ENCODE measurements at regions not wholly inside any gene's neighbourhood (a gene's known extent, or its start where the extent isn't known, plus 50 kb on each side); places are given as distances from the start of the nearest gene placed in this dataset.
"Not testable (repeated sequence)": the region's sequence is repeated elsewhere in the genome, so short reads cannot be mapped to it uniquely, and the experiment has no call there.

DNA sequence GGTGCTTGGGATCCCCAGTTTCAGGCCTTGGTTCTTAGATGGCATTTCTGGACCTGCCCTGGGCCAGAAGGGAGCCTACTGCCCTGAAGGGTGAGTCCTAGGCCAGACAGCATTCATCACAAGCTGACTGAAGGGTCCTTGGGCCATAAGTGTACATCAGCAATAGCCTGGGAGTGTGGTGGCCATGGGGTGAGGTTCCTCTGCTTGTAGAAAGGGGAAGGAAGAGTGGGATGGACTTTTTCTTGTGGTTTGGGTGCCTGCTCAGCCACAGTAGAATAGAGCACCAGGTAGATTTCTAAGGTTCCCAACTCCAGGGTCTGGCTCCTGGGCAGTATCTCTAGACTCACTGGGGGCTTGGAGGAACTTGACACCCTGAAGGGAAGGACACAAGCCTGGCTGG is 95.2 kb upstream of the PHF24 start:
- H3K4me3 ChIP-seq (ENCODE audit: low read depth, low read length), result no peak overlapping the region
- in situ Hi-C loops (cut with HindIII; ENCODE audit: low pct_ligation_motif_present, low sequenced_read_pairs), result no loop called here

DNA sequence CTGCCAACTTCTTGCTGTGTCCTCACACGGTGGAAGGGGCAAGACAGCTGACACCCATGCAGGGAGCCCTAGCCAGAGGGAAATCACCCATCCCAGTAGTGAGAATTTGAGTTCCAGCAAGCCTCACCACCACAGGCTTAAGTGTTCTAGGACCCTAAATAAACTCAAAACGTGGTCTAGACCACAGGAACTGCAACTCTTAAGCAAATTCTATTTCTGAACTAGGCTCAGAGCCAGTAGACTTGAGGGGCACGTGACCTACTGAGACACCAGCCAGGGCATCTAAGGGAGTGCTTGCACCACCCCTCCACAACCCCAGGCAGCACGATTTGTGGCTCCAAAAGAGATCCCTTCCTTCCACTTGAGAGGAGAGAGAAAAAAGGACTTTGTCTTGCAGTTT is 96.0 kb upstream of the PHF24 start:
- Histone ChIP-seq H3K27ac (no peak overlapping the region), H3K4me3 (ENCODE audit: low read depth, low read length) (no peak overlapping the region), H3K27me3 (replicated peaks) (no peaks in the 10 kb centered on the region), H3K36me3 (replicated peaks) (no peaks in the 10 kb centered on the region)
- in situ Hi-C loops (cut with HindIII; ENCODE audit: low pct_ligation_motif_present, low sequenced_read_pairs), result no loop called here
- DNase-seq, result no peak
- TF ChIP-seq, protein P1, sequence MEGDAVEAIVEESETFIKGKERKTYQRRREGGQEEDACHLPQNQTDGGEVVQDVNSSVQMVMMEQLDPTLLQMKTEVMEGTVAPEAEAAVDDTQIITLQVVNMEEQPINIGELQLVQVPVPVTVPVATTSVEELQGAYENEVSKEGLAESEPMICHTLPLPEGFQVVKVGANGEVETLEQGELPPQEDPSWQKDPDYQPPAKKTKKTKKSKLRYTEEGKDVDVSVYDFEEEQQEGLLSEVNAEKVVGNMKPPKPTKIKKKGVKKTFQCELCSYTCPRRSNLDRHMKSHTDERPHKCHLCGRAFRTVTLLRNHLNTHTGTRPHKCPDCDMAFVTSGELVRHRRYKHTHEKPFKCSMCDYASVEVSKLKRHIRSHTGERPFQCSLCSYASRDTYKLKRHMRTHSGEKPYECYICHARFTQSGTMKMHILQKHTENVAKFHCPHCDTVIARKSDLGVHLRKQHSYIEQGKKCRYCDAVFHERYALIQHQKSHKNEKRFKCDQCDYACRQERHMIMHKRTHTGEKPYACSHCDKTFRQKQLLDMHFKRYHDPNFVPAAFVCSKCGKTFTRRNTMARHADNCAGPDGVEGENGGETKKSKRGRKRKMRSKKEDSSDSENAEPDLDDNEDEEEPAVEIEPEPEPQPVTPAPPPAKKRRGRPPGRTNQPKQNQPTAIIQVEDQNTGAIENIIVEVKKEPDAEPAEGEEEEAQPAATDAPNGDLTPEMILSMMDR (IDR thresholded peaks at IDR 0.05; ENCODE audit: low read depth, low read length, missing control alignments), result no peak

More for the DNA sequence above, 95.2 kb upstream of the PHF24 start:
- H3K27ac ChIP-seq, result no peak overlapping the region
- H3K36me3 ChIP-seq (replicated peaks), result no peaks in the 10 kb centered on the region
- TF ChIP-seq, protein P1 (IDR thresholded peaks at IDR 0.05; ENCODE audit: low read depth, low read length, missing control alignments), result no peak
- no peaks in the 10 kb centered on the region for H3K27me3 ChIP-seq (replicated peaks)
- DNase-seq, result no peak

DNA sequence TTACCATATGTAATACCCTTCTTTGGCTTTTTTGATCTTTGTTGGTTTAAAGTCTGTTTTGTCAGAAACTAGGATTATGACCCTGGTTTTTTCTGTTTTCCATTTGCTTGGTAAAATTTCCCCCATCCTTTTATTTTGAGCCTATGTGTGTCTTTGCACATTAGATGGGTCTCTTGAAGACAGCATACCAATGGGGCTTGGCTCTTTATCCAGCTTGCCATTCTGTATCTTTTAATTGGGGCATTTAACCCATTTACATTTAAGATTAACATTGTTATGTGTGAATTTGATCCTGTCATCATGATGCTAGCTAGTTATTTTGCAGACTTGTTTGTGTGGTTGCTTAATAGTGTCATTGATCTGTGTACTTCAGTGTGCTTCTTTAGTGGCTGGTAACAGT is 103.1 kb upstream of the PHF24 start:
- H3K4me3 ChIP-seq (ENCODE audit: low read depth, low read length); H3K27ac ChIP-seq; H3K27me3 ChIP-seq (replicated peaks); in situ Hi-C loops (cut with HindIII; ENCODE audit: low pct_ligation_motif_present, low sequenced_read_pairs); H3K36me3 ChIP-seq (replicated peaks); DNase-seq: not testable (repeated sequence)

DNA sequence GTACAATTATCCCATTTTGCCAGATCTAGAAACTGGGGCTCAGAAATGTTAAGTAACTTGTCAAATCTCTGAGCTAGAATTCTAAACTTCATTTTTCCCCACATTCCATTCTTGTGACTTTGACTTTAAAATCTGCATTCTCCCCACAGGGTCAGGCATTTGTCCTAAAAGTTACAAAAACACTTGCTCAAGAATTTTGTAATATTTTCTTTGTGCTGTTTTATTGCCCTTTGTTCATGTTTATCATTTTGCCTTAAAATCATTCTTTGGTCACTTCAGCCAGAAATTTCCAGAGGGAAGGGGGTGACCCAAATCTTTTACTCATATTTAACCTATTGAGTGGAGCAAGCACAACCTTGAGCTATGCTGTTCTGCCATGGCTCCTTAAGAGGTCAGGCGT is 120.1 kb upstream of the CCL21 start:
- no peaks in the 10 kb centered on the region for H3K36me3 ChIP-seq (replicated peaks)
- H3K4me3 ChIP-seq (ENCODE audit: low read depth, low read length), result no peak overlapping the region
- DNase-seq, result no peak
- H3K27me3 ChIP-seq (replicated peaks), result no peaks in the 10 kb centered on the region
- H3K27ac ChIP-seq, result no peak overlapping the region
- in situ Hi-C loops (cut with HindIII; ENCODE audit: low pct_ligation_motif_present, low sequenced_read_pairs), result no loop called here
- TF ChIP-seq, protein P1 (IDR thresholded peaks at IDR 0.05; ENCODE audit: low read depth, low read length, missing control alignments), result no peak

DNA sequence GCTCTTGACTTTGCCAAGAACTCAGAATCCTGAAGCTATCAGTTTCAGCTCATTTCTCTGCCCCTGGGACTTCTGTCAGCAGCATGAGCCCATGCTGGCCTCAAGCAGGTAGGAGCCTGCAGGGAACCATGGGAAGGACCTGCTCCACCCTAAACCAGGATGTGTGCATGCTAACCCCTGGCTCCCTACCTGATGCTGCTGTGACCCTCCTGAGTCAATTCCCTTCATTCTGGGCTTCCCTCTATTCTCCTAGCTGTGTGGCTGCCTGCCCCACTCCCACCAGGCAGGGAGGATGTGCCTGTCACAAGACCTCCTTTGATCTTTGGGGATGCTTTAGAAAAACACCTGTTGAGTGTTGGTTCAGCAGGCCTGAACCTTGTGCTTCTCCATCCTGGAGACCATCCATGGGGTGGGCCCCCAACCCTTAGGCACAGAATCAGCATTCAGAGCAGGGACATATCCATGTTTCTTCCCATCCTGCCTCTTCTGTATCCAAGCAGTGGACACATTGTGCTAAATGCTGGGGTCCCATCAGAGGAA is 117.1 kb upstream of the CCL21 start:
- DNase-seq, result no peak
- no peak overlapping the region for H3K4me3 ChIP-seq (ENCODE audit: low read depth, low read length)
- in situ Hi-C loops (cut with HindIII; ENCODE audit: low pct_ligation_motif_present, low sequenced_read_pairs), result no loop called here
- no peak overlapping the region for H3K27ac ChIP-seq
- TF ChIP-seq, protein P1 (IDR thresholded peaks at IDR 0.05; ENCODE audit: low read depth, low read length, missing control alignments), result no peak
- no peaks in the 10 kb centered on the region for H3K27me3 ChIP-seq (replicated peaks)
- H3K36me3 ChIP-seq (replicated peaks), result no peaks in the 10 kb centered on the region

DNA sequence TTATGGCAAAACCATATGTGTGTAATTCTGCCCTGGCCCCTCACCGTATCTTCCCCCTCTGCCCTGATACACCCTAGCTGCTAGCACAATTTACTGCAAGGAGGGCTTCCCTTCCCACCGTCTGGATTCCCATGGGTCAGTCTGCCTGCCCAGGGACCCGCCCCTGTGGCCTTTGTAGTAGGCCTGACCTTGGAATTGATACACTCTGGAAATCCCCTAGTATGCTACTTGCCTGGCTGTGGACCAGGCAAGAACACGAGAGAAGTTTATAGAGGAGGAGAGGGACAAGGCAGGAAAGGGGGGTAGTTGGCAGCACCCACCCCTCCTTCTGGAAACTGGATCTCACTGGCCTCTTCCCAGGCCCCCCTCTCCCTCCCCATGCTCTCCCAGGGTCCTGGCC is 115.8 kb upstream of the CCL21 start:
- no peak for DNase-seq
- no peak overlapping the region for H3K4me3 ChIP-seq (ENCODE audit: low read depth, low read length)
- TF ChIP-seq, protein P1 (IDR thresholded peaks at IDR 0.05; ENCODE audit: low read depth, low read length, missing control alignments), result no peak
- in situ Hi-C loops (cut with HindIII; ENCODE audit: low pct_ligation_motif_present, low sequenced_read_pairs), result no loop called here
- no peak overlapping the region for H3K27ac ChIP-seq
- no peaks in the 10 kb centered on the region for H3K36me3 ChIP-seq (replicated peaks)
- H3K27me3 ChIP-seq (replicated peaks), result no peaks in the 10 kb centered on the region

All from brain microvascular endothelial cell (primary cell).